CD4-positive, CD25-positive, alpha-beta regulatory T cell (primary cell): ENCODE measurements at regions not wholly inside any gene's neighbourhood (a gene's known extent, or its start where the extent isn't known, plus 50 kb on each side); places are given as distances from the start of the nearest gene placed in this dataset.

Experiments used
- ATAC-seq, 2 donors: fragments of 150-1000 bp; cut with Tn5 transposase; one replicate each; pipeline ENCODE4 v1.10.0; 2021; ENCODE audit warnings: low read depth in 2 of 2, moderate number of reproducible peaks in 2 of 2, moderate library complexity in 1 of 2
- DNase-seq, 3 donors: peaks; one replicate each; pipeline versions ENCODE4 v3.0.0 to v3.0.0-alpha.2; 2012 to 2022; ENCODE audit warnings: mixed read lengths in 1 of 3
- H3K27ac ChIP-seq: one replicate; pipeline ENCODE4 v1.7.0; 2013; ENCODE audit warnings: mild to moderate bottlenecking, low read length; ENCODE audit not compliant: insufficient read depth, poor library complexity, severe bottlenecking
- H3K27me3 ChIP-seq: one replicate; pipeline ENCODE4 v1.7.0; 2013; ENCODE audit warnings: low read length; ENCODE audit not compliant: control insufficient read depth, insufficient read depth
- H3K36me3 ChIP-seq: one replicate; pipeline ENCODE4 v1.7.0; 2013; ENCODE audit warnings: mild to moderate bottlenecking, low read length, moderate library complexity; ENCODE audit not compliant: control insufficient read depth, insufficient read depth
- H3K4me1 ChIP-seq: 2 replicates; pipeline ENCODE4 v1.7.0; 2013; ENCODE audit warnings: mild to moderate bottlenecking, low read length; ENCODE audit not compliant: insufficient read depth, control insufficient read depth, poor library complexity, severe bottlenecking
- H3K4me3 ChIP-seq: one replicate; pipeline ENCODE4 v1.7.0; 2013; ENCODE audit warnings: low read depth, mild to moderate bottlenecking, low read length, moderate library complexity
- H3K9me3 ChIP-seq, 2 experiments: 1 replicate in 1 of 2; 2 replicates in 1 of 2; pipeline ENCODE4 v1.7.0; 2013; ENCODE audit warnings: low read length in 2 of 2, mild to moderate bottlenecking in 1 of 2, moderate library complexity in 1 of 2; ENCODE audit not compliant: control insufficient read depth in 2 of 2
- H3K27ac Mint-ChIP-seq, 3 donors: one replicate each; pipeline ENCODE4 v1.8.0; 2020 to 2022; ENCODE audit warnings: mild to moderate bottlenecking in 3 of 3, mixed read lengths in 3 of 3, moderate library complexity in 2 of 3
- H3K27me3 Mint-ChIP-seq: one replicate; pipeline ENCODE4 v1.8.0; 2022; ENCODE audit warnings: mild to moderate bottlenecking, mixed read lengths
- H3K36me3 Mint-ChIP-seq: one replicate; pipeline ENCODE4 v1.8.0; 2020; ENCODE audit warnings: mixed read lengths
- H3K4me1 Mint-ChIP-seq, 4 donors: one replicate each; pipeline ENCODE4 v1.8.0; 2020 to 2022; ENCODE audit warnings: mixed read lengths in 4 of 4, mild to moderate bottlenecking in 1 of 4
- H3K4me3 Mint-ChIP-seq, 4 donors: one replicate each; pipeline ENCODE4 v1.8.0; 2020 to 2022; ENCODE audit warnings: mild to moderate bottlenecking in 4 of 4, mixed read lengths in 4 of 4, moderate library complexity in 3 of 4
- H3K9me3 Mint-ChIP-seq, 7 donors: one replicate each; pipeline ENCODE4 v1.8.0; 2020 to 2022; ENCODE audit warnings: mixed read lengths in 7 of 7, mild to moderate bottlenecking in 3 of 7, moderate library complexity in 2 of 7

DNA sequence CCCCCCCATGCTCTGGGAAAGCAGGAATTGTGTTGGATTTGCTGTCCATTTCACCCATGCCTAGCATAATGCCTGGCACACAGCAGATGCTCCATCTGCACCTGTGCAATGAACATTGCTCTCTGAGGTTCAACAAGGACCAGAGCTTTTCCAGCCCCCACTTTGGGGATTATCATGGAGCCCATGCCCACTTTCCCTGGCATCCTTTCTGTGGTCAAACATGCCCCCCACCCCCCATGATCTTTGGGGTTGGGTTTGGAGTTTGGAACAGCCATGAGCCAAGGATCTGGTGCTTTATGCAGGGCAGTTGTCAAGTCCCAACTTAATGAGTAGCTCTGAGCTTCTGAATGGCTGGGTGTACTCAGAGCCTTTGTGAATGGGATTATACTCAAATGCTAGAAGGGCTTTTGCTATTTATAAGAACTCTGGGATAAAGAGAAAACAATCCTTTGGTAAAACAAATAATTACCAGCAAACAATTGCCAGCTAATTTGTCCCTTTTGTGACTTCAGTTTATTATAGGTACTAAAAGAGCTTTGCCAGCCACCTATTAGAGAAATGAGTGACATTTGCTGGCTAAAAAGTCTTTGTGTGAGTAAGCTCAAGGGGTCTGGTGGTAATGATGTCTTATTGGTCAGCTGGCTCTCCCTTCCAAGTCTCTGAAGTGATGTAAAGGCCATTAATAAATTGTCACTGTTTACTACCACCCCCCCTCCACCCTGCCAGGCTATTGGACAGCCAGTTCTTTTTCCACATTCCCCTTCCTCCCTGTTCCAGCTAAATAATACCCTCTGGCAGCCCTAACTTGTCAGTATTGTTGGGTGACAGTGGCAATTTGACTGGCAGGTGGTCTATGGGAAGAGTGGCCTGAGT, 182.3 kb downstream of the MACROH2A1 start:
- Histone ChIP-seq H3K9me3 (no peaks in the 10 kb centered on the region), H3K4me1 (no peaks in the 10 kb centered on the region), H3K4me3 (no peak overlapping the region), H3K27ac (no peak overlapping the region), H3K27me3 (no peaks in the 10 kb centered on the region), H3K36me3 (no peaks in the 10 kb centered on the region)
- Mint-ChIP-seq H3K4me1 (no peaks in the 10 kb centered on the region), H3K4me3 (no peak overlapping the region), H3K27ac (no peak overlapping the region), H3K36me3 (no peaks in the 10 kb centered on the region), H3K27me3 (no peaks in the 10 kb centered on the region), H3K9me3 (no peaks in the 10 kb centered on the region)
- ATAC-seq (no peak), DNase-seq (no peak)

GRCh38 chr5:135215617-135216470, 181.8 kb upstream of the PITX1 start:
- DNase-seq (no peak), ATAC-seq (no peak)
- no peaks in the 10 kb centered on the region for H3K36me3 Mint-ChIP-seq
- H3K4me1 ChIP-seq, result no peaks in the 10 kb centered on the region
- no peaks in the 10 kb centered on the region for H3K36me3 ChIP-seq
- H3K4me3 ChIP-seq, result no peak overlapping the region
- no peaks in the 10 kb centered on the region for H3K9me3 Mint-ChIP-seq
- H3K27me3 ChIP-seq, result no peaks in the 10 kb centered on the region
- no peaks in the 10 kb centered on the region for H3K27me3 Mint-ChIP-seq
- H3K27ac Mint-ChIP-seq, result no peak overlapping the region
- no peak overlapping the region for H3K27ac ChIP-seq
- H3K4me1 Mint-ChIP-seq, result no peaks in the 10 kb centered on the region
- no peaks in the 10 kb centered on the region for H3K9me3 ChIP-seq
- H3K4me3 Mint-ChIP-seq, result no peak overlapping the region

- H3K27ac ChIP-seq, result no peak overlapping the region
- ATAC-seq (no peak), DNase-seq (no peak)
- no peak overlapping the region for H3K4me3 ChIP-seq
- H3K9me3 Mint-ChIP-seq, result peaks cover 0 to 1% (median 0%) of the 10 kb centered on the region in 7 donors
- H3K9me3 ChIP-seq, result no peaks in the 10 kb centered on the region
- H3K36me3 ChIP-seq, result no peaks in the 10 kb centered on the region
- H3K4me1 Mint-ChIP-seq, result no peaks in the 10 kb centered on the region
- no peaks in the 10 kb centered on the region for H3K36me3 Mint-ChIP-seq
- no peaks in the 10 kb centered on the region for H3K27me3 ChIP-seq
- peaks cover 2% of the 10 kb centered on the region for H3K27me3 Mint-ChIP-seq
- H3K4me3 Mint-ChIP-seq, result no peak overlapping the region
- H3K4me1 ChIP-seq, result no peaks in the 10 kb centered on the region
- H3K27ac Mint-ChIP-seq, result no peak overlapping the region
These were observed 181.0 kb upstream of the PITX1 start for GRCh38 chr5:135214897-135215616.

DNA sequence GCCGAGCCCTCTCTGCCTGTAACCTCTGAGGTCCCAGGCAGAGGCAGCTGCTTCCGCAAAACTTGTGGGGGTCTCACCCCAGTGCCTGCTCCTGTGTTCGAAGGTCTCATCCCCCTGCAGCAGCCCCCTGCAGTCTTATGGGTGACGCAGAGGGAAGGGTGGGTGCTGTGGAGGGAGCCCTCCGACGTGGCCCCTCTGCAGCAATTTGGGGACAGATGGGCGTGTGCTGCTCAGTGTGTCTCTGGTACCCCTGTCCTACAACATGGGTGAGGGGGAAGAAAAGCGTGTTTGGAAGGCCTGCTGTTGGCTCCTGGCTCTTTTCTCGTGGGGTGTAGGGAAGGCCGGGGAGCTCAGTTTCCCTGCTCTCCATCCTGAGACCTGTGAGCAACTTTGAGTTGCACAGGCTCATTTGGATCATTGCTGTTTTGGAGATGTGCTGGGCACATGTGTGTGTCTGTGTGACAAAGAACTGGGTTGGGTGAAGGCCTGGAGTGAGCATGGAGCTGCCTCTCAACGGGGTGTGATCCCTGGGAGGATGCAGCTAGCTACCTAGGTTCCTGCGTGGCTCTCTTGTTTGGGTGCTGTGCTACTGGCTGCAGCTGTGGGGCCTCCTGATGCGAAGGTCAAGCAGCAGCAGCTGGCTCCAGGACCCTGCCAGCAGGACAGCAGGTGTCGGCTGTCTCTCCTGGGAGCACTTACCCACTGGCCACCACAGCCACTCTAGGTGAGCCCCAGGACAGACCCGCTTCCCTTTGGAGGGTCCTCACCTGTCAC, 179.6 kb upstream of the PITX1 start:
- Histone ChIP-seq H3K36me3 (no peaks in the 10 kb centered on the region), H3K4me1 (no peaks in the 10 kb centered on the region), H3K9me3 (no peaks in the 10 kb centered on the region), H3K27ac (no peak overlapping the region), H3K4me3 (no peak overlapping the region), H3K27me3 (no peaks in the 10 kb centered on the region)
- Mint-ChIP-seq H3K27me3 (peaks cover 6% of the 10 kb centered on the region), H3K27ac (no peak overlapping the region), H3K4me1 (no peaks in the 10 kb centered on the region), H3K36me3 (no peaks in the 10 kb centered on the region), H3K4me3 (no peak overlapping the region), H3K9me3 (peaks cover 0 to 1% (median 0%) of the 10 kb centered on the region in 7 donors)
- ATAC-seq (no peak), DNase-seq (no peak)

DNA sequence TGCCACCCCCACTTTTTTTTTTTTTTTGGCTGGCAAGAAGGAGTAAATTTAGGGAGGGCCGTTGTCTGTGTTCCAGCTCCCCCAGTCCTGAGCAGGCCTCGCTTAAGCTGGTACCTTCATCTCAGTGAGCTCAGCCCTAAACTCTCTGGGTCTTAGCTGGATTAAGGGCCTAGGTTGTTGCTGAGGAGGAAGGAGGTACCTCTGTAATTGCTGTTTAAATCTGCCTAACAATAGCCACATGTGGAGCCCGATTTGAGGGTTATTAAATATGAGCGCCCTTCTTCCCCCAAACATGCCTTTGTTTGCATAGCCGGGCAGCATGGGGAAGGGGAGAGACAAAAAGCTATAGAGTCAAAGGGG, 179.0 kb upstream of the PITX1 start:
- no peaks in the 10 kb centered on the region for H3K36me3 ChIP-seq
- Mint-ChIP-seq H3K36me3 (no peaks in the 10 kb centered on the region), H3K27ac (no peak overlapping the region), H3K4me1 (no peaks in the 10 kb centered on the region), H3K27me3 (peaks cover 6% of the 10 kb centered on the region), H3K4me3 (no peak overlapping the region), H3K9me3 (peaks cover 0 to 3% (median 0%) of the 10 kb centered on the region in 7 donors)
- H3K4me3 ChIP-seq, result no peak overlapping the region
- H3K9me3 ChIP-seq, result no peaks in the 10 kb centered on the region
- DNase-seq (no peak), ATAC-seq (no peak)
- H3K27ac ChIP-seq, result no peak overlapping the region
- no peaks in the 10 kb centered on the region for H3K4me1 ChIP-seq
- no peaks in the 10 kb centered on the region for H3K27me3 ChIP-seq

- H3K36me3 Mint-ChIP-seq, result no peaks in the 10 kb centered on the region
- no peak for ATAC-seq
- no peak overlapping the region for H3K27ac ChIP-seq
- no peaks in the 10 kb centered on the region for H3K4me1 ChIP-seq
- H3K4me1 Mint-ChIP-seq, result no peaks in the 10 kb centered on the region
- H3K36me3 ChIP-seq, result no peaks in the 10 kb centered on the region
- H3K9me3 Mint-ChIP-seq, result peaks cover 0 to 3% (median 0%) of the 10 kb centered on the region in 7 donors
- H3K27me3 ChIP-seq, result no peaks in the 10 kb centered on the region
- H3K4me3 ChIP-seq, result no peak overlapping the region
- H3K9me3 ChIP-seq, result no peaks in the 10 kb centered on the region
- H3K4me3 Mint-ChIP-seq, result no peak overlapping the region
- H3K27ac Mint-ChIP-seq, result no peak overlapping the region
- peaks cover 6% of the 10 kb centered on the region for H3K27me3 Mint-ChIP-seq
- DNase-seq, result no peak
These were observed 178.5 kb upstream of the PITX1 start for GRCh38 chr5:135212361-135213026.

DNA sequence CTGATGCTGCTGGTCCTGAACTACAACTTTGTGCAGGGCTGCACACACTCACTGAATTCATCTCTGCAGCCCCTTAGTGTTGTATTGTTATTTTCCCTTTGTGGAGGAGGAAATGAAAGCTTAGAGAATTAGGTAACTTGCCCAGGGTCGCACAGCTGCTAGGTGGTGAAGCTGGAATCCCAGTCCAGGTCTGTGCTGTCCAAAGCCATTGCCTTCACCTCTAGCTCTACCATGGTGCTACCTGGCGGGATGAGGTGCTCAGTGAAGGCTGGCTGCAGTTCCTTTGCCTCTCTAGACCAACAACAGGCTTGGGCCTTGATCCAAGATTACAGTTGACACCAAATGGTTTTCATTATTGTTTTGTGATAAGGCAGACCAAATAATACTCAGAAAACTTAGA, 177.8 kb upstream of the PITX1 start:
- H3K27me3 ChIP-seq, result no peaks in the 10 kb centered on the region
- H3K27me3 Mint-ChIP-seq, result peaks cover 6% of the 10 kb centered on the region
- ATAC-seq (no peak), DNase-seq (no peak)
- H3K4me3 Mint-ChIP-seq, result no peak overlapping the region
- H3K9me3 ChIP-seq, result no peaks in the 10 kb centered on the region
- no peaks in the 10 kb centered on the region for H3K36me3 ChIP-seq
- H3K36me3 Mint-ChIP-seq, result no peaks in the 10 kb centered on the region
- H3K4me1 ChIP-seq, result no peaks in the 10 kb centered on the region
- no peak overlapping the region for H3K27ac Mint-ChIP-seq
- no peak overlapping the region for H3K27ac ChIP-seq
- H3K9me3 Mint-ChIP-seq, result peaks cover 0 to 3% (median 0%) of the 10 kb centered on the region in 7 donors
- H3K4me1 Mint-ChIP-seq, result no peaks in the 10 kb centered on the region
- no peak overlapping the region for H3K4me3 ChIP-seq
